ENCODE measurements at regions not wholly inside any gene's neighbourhood (a gene's known extent, or its start where the extent isn't known, plus 50 kb on each side); places are given as distances from the start of the nearest gene placed in this dataset.

DNA sequence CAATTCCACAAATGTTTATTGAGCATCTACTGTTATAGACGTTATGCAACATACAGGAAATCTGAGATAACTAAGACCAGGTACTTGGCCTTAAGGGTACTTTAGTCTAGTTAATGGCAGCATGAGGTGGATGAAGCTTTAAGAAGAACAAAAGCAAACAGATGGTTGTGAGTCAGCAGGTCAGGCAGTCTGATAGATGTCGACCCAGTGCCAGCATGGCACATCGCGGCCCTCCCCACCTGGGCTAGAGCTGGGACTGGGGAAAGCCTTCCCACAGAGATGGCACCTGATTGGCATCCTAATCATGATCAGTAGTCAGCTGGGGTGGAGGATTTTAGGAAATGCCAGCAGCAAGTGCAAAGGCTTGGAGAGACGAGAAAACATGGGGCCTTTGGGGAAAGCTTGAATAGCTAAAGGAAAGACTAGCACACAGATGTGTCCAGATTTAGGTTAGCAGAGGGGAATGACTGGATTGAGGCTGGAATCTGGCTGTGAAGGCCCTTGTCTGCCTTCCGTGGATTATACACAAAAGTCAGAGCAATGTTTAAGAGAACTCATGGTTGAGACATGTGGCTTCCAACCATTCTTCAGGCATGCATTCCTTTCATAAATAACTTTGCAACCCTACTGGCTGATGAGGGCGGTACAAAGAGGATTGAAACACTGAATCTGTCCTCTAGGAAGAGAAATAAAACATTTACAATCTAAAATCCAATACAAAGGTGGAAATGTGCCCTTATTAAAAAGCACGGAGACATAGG lies 395.4 kb upstream of the WWC1 start:
- no peak overlapping the region for H3K4me3 ChIP-seq (ENCODE audit: low read length)
- no peak for DNase-seq (ENCODE audit: low read depth)
- no peak for TF ChIP-seq CTCF (IDR thresholded peaks at IDR 0.05; ENCODE audit: insufficient read depth, low read depth, low read length, missing control alignments)

GRCh38 chr5:167896814-167897213 lies 394.6 kb upstream of the WWC1 start:
- TF ChIP-seq CTCF (IDR thresholded peaks at IDR 0.05; ENCODE audit: insufficient read depth, low read depth, low read length, missing control alignments) = no peak
- DNase-seq (ENCODE audit: low read depth) = no peak
- H3K4me3 ChIP-seq (ENCODE audit: low read length) = no peak overlapping the region

- DNase-seq (ENCODE audit: low read depth) = no peak
- no peak for TF ChIP-seq CTCF (IDR thresholded peaks at IDR 0.05; ENCODE audit: insufficient read depth, low read depth, low read length, missing control alignments)
- H3K4me3 ChIP-seq (ENCODE audit: low read length) = no peak overlapping the region
These were observed 394.1 kb upstream of the WWC1 start for GRCh38 chr5:167897371-167897770.

GRCh38 chr5:167898361-167899042 lies 392.9 kb upstream of the WWC1 start:
- TF ChIP-seq CTCF (IDR thresholded peaks at IDR 0.05; ENCODE audit: insufficient read depth, low read depth, low read length, missing control alignments) = no peak
- no peak overlapping the region for H3K4me3 ChIP-seq (ENCODE audit: low read length)
- no peak for DNase-seq (ENCODE audit: low read depth)

GRCh38 chr5:167899490-167900070 lies 391.9 kb upstream of the WWC1 start:
- DNase-seq (ENCODE audit: low read depth) = peak; percentile 58
- TF ChIP-seq CTCF (IDR thresholded peaks at IDR 0.05; ENCODE audit: insufficient read depth, low read depth, low read length, missing control alignments) = no peak
- H3K4me3 ChIP-seq (ENCODE audit: low read length) = no peak overlapping the region

GRCh38 chr5:167900340-167900935 lies 391.0 kb upstream of the WWC1 start:
- H3K4me3 ChIP-seq (ENCODE audit: low read length) = no peak overlapping the region
- no peak for DNase-seq (ENCODE audit: low read depth)
- TF ChIP-seq CTCF (IDR thresholded peaks at IDR 0.05; ENCODE audit: insufficient read depth, low read depth, low read length, missing control alignments) = no peak
